GM18951 (cell line): ENCODE measurements at regions not wholly inside any gene's neighbourhood (a gene's known extent, or its start where the extent isn't known, plus 50 kb on each side); places are given as distances from the start of the nearest gene placed in this dataset.

Experiments
- POLR2A ChIP-seq: IDR thresholded peaks from 4 replicates; pipeline ENCODE4 v1.6.1; 2011; ENCODE audit warnings: mild to moderate bottlenecking; ENCODE audit not compliant: insufficient read length, insufficient read depth; ENCODE audit errors: extremely low read depth
- in situ Hi-C: fragments of 300-500 bp; cut with MboI; formaldehyde crosslinking; loops from one replicate; pipeline ENCODE4 v1.12.0; 2022; ENCODE audit warnings: low sequenced_read_pairs, mixed read lengths, inconsistent platforms; ENCODE audit not compliant: unreplicated experiment

- in situ Hi-C loops = no loop called here
- no peak for TF ChIP-seq POLR2A
Observed at GRCh38 chr2:43171789-43172188, 54.6 kb downstream of the ZFP36L2 start.

- in situ Hi-C loops = no loop called here
- TF ChIP-seq POLR2A = no peak
Observed at GRCh38 chr2:43170405-43171105, 55.9 kb downstream of the ZFP36L2 start.

- in situ Hi-C loops = no loop called here
- no peak for TF ChIP-seq POLR2A
Observed at GRCh38 chr2:43169987-43170386, 56.4 kb downstream of the ZFP36L2 start.

- TF ChIP-seq POLR2A = no peak
- in situ Hi-C loops = no loop called here
Observed at GRCh38 chr2:43169099-43169945, 57.1 kb downstream of the ZFP36L2 start.

GRCh38 chr2:43168016-43168369 lies 58.4 kb downstream of the ZFP36L2 start:
- no peak for TF ChIP-seq POLR2A
- in situ Hi-C loops = no loop called here

- no peak for TF ChIP-seq POLR2A
- in situ Hi-C loops = no loop called here
Observed at GRCh38 chr2:43165378-43166069, 60.9 kb downstream of the ZFP36L2 start.

- no peak for TF ChIP-seq POLR2A
- in situ Hi-C loops = no loop called here
Observed at GRCh38 chr2:43164686-43165085, 61.7 kb downstream of the ZFP36L2 start.

GRCh38 chr2:43163584-43164270 lies 62.7 kb downstream of the ZFP36L2 start:
- in situ Hi-C loops = no loop called here

GRCh38 chr2:43162511-43162776 lies 64.0 kb downstream of the ZFP36L2 start:
- TF ChIP-seq POLR2A = no peak
- in situ Hi-C loops = no loop called here

More at GRCh38 chr2:43163584-43164270, 62.7 kb downstream of the ZFP36L2 start:
- TF ChIP-seq POLR2A = no peak

- in situ Hi-C loops = no loop called here
- no peak for TF ChIP-seq POLR2A
Observed at GRCh38 chr2:43161650-43162510, 64.5 kb downstream of the ZFP36L2 start.

GRCh38 chr2:43160778-43161177 lies 65.6 kb downstream of the ZFP36L2 start:
- TF ChIP-seq POLR2A = no peak
- in situ Hi-C loops = no loop called here

GRCh38 chr2:43159797-43160196 lies 66.6 kb downstream of the ZFP36L2 start:
- in situ Hi-C loops = no loop called here
- no peak for TF ChIP-seq POLR2A
